ENCODE measurements at regions not wholly inside any gene's neighbourhood (a gene's known extent, or its start where the extent isn't known, plus 50 kb on each side); places are given as distances from the start of the nearest gene placed in this dataset.
"Not testable (repeated sequence)": the region's sequence is repeated elsewhere in the genome, so short reads cannot be mapped to it uniquely, and the experiment has no call there.

- no peak for DNase-seq (ENCODE audit: low read depth, low spot score)
These were observed 169.3 kb upstream of the ZNF337 start for GRCh38 chr20:25865715-25866656.

DNA sequence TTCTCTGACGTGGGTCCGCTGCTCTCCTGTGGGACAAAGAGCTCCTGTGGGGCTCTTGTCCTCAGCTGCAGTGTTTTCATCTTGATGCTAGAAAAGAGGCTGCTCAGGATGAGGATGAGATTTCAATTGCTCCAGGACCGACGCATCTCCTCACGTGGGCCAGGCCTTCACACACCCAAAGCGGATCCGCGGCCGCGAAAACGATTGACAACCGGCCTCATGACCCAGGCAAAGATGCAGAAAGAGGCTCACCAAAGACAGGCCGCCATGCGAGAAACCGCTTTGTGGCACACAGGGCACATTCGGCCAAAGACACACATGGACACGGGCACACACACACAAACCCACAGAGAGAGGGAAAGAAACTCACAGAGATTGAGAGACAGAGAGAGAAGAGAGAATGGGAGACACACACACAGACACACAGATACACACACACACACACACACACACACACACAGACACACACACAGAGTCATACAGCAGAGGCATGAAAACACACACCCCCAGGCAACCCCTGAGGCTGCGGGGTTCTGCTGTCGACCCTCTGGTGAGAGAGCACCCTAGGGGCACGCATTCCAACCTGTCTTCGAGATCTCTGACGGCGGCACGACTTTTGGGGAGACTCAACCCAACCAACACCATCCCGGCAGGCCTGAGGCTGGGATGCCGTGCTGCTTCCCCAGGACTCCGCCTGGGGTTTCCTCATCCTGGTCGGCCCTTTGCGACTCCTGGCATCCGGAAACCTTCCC lies 168.5 kb upstream of the ZNF337 start:
- DNase-seq (ENCODE audit: low read depth, low spot score), result not testable (repeated sequence)

- no peak for DNase-seq (ENCODE audit: low read depth, low spot score)
These were observed 167.8 kb upstream of the ZNF337 start for GRCh38 chr20:25864326-25864962.

GRCh38 chr20:25863536-25864325 lies 167.1 kb upstream of the ZNF337 start:
- no peak for DNase-seq (ENCODE audit: low read depth, low spot score)

- DNase-seq (ENCODE audit: low read depth, low spot score), result not testable (repeated sequence)
These were observed 166.4 kb upstream of the ZNF337 start for GRCh38 chr20:25862967-25863530.

GRCh38 chr20:25860531-25861150 lies 164.0 kb upstream of the ZNF337 start:
- DNase-seq (ENCODE audit: low read depth, low spot score), result no peak

DNA sequence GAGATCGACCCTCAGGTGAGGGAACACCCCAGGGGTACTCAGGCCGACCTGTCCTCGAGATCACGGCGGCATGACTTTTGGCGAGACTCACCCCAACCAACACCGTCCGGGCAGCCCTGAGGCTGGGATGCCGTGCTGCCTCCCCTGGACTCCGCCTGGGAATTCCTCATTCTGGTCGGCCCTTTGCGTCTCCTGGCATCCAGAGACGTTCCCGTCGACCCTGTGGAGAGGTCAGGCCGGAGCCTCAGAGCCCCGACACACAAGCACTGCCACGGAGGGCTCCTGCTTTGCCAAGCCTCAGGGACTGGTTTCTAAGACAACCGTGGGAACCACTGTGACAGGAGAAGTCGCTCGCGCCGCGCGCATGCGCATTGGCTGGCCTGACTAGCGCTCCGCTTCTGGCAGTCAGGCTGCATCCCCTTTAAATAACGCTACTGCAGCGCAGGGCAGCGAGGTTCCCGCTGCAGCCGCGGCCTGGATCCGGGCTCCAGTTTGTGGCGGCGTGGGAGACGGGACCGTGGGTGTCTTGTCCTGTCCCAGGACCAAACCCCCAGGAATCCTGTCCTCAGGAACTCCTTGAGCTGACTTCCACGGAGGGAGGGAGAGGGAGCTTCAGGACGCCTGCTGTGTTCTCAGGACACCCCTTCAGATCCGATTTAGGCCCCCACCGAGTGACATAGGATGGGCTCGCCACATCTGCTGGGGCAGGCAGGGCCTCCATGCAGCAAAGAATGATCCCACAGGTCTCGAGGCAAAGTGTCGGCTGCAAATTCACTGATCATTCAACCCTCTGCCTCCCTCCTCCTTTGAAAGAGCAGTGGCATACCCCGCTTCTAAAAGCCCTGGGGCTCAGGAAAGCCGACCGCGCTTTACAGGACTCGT lies 163.2 kb upstream of the ZNF337 start:
- DNase-seq (ENCODE audit: low read depth, low spot score), result no peak

- no peak for DNase-seq (ENCODE audit: low read depth, low spot score)
These were observed 162.1 kb upstream of the ZNF337 start for GRCh38 chr20:25858495-25859425.

GRCh38 chr20:25857091-25857788 lies 160.6 kb upstream of the ZNF337 start:
- not testable (repeated sequence) for DNase-seq (ENCODE audit: low read depth, low spot score)

DNA sequence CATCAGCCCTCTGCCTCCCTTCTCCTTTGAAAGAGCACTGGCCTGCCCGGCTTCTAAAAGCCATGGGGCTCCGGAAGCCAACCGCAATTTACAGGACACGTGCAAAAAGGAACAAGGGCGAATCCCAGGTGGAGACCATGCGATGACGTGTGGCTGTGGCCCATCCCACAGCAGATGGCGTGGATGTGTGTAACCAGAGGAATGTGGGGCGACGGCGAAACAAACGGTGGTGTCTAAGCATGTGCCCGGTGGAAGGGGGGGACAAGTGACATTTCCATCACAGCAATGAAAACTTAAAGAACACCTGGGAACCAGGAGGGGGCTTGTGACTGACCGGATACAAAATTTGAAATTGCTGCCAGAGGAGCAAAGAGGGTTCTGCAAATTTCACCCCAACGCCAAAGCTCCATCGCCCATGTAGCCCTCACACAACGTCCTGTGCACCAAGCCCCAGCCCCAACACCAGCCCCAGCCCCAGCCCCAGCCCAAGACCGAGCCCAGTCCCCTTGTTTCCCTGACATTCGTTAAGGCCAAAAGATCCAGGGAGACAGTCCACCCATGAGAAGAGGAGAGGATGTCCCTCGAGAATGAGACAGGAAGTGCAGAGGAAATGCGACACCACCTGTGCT lies 159.7 kb upstream of the ZNF337 start:
- DNase-seq (ENCODE audit: low read depth, low spot score), result no peak

DNA sequence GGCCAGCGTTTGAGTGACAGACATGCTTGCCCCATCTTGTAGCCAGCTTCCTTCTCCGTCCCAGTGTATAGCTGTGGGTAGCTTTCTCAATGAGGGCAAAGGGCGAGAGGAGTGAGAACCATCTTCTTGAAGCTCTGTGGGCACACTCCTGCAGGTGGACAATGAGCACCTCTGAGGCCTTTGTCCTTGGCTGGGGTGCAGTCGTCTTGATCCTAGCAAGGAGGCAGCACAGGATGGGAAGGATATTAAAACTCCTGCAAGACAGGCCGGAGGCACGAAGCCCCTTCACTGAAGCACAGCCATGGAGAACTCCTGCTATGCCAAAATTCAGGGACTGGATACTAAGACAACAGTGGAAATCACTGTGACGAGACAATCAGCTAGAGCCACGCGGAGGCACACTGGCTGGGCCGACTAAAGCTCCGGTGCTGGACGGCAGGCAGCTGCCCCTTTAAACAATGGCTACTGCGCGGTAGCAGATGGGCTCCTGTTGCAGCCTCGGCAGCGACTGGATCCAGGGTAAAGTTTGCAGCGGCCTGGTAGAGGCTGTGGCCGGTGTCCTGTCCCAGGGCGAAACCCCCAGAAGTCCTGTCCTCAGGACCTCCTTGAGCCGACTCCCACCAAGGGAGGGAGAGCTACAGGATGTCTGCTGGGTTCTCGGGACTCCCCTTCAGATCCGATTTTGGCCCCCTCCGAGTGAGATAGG lies 159.0 kb upstream of the ZNF337 start:
- not testable (repeated sequence) for DNase-seq (ENCODE audit: low read depth, low spot score)

DNA sequence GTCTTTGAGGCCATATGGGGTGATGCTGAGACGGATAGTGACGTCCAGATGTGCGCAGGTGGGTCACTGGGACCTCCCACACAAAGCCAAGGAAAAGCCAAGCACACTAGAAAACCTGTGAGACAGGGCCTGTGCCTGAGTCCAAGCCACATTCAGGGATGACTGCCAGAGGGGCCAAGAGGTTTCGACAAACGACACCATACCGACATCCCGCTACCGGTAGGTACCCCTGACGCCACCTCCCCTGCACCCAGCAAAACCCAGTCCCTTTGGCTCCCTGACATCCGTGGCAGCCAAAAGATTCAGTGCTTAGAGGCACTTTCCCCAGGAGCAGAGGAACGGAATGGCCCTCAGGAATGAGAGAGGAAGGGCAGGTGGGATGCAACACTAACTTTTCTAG lies 158.0 kb upstream of the ZNF337 start:
- DNase-seq (ENCODE audit: low read depth, low spot score), result not testable (repeated sequence)

GRCh38 chr20:25853718-25854388 lies 157.2 kb upstream of the ZNF337 start:
- DNase-seq (ENCODE audit: low read depth, low spot score), result not testable (repeated sequence)

DNA sequence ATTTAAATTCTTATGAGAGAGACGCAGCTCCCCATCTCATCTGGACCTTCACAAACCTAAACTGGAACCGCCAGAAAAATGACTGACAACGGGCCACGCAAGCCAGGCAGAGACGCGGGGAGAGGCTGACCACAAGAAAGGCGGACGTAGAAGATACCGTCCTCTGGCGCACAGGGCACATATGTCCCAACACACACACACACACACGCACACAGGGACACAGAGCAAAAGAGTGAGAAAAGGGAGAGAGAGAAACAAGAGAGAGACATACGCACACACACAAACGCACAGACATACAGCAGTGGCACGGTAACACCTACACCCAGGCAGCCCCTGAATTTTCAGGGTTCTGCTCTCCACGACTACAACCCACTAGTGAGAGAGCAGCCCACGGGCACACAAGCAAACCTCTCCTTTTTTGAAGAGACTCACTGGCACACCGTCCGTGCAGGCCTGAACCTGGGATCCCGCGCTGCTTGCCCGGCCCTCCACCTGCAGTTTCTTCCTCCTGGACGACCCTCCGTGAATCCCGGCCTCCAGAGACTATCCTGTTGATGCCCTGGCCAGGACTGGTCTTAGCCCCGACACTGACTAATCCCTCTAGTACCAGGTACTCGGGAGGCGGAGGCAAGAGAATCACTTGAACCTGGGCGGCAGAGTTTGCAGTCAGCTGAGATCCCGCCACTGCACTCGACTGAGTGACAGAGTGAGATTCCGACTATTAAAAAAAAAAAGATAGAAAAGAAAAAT lies 156.5 kb upstream of the ZNF337 start:
- not testable (repeated sequence) for DNase-seq (ENCODE audit: low read depth, low spot score)

GRCh38 chr20:25850133-25850532 lies 153.5 kb upstream of the ZNF337 start:
- not testable (repeated sequence) for DNase-seq (ENCODE audit: low read depth, low spot score)

Data from iPS DF 19.7 (cell line).